Endothelial cell of umbilical vein (primary cell): ENCODE measurements at regions not wholly inside any gene's neighbourhood (a gene's known extent, or its start where the extent isn't known, plus 50 kb on each side); places are given as distances from the start of the nearest gene placed in this dataset.

Experiments
- CTCF ChIP-seq, 2 donors: IDR thresholded peaks; 1 replicate in 1 of 2; 2 replicates in 1 of 2; pipeline ENCODE4 v1.5.1; 2011; ENCODE audit warnings: low read length in 2 of 2, mild to moderate bottlenecking in 2 of 2, moderate library complexity in 2 of 2, control low read depth in 1 of 2, inconsistent platforms in 1 of 2, low read depth in 1 of 2; ENCODE audit not compliant: insufficient read depth in 1 of 2; ENCODE audit errors: extremely low read depth in 1 of 2
- EZH2 ChIP-seq: IDR thresholded peaks from 2 replicates; pipeline ENCODE4 v1.6.1; 2012; ENCODE audit warnings: borderline replicate concordance, low read depth, mild to moderate bottlenecking, moderate library complexity, low read length, inconsistent platforms; ENCODE audit not compliant: severe bottlenecking
- POLR2A ChIP-seq: IDR thresholded peaks from 2 replicates; pipeline ENCODE4 v1.6.1; 2012; ENCODE audit warnings: low read depth, mild to moderate bottlenecking, control low read depth, low read length
- POLR2AphosphoS5 ChIP-seq: IDR thresholded peaks from 2 replicates; pipeline ENCODE4 v1.6.1; 2012; ENCODE audit warnings: low read depth, mild to moderate bottlenecking, control low read depth, low read length, moderate library complexity; ENCODE audit not compliant: insufficient read depth

GRCh38 chr6:106773522-106773921, 144.1 kb downstream of the QRSL1 start:
- TF ChIP-seq CTCF (IDR thresholded peaks at IDR 0.05; ENCODE audit: extremely low read depth in 1 of 2, insufficient read depth in 1 of 2, low read depth in 1 of 2, low read length in 2 of 2) (no peak), POLR2AphosphoS5 (no peak), POLR2A (no peak), EZH2 (no peak)
